HG03354 (cell line): ENCODE measurements at regions not wholly inside any gene's neighbourhood (a gene's known extent, or its start where the extent isn't known, plus 50 kb on each side); places are given as distances from the start of the nearest gene placed in this dataset.
A peak's percentile ranks its signal among the peaks of the same experiment; 100 is the strongest.

Experiments
- ATAC-seq: cut with Tn5 transposase; IDR thresholded peaks from one replicate; pipeline ENCODE4 v1.9.1; 2021; ENCODE audit warnings: mild to moderate bottlenecking; ENCODE audit not compliant: unreplicated experiment, poor library complexity, severe bottlenecking

GRCh38 chr12:14244876-14245669 is 120.4 kb upstream of the ATF7IP start:
- ATAC-seq, result no peak

DNA sequence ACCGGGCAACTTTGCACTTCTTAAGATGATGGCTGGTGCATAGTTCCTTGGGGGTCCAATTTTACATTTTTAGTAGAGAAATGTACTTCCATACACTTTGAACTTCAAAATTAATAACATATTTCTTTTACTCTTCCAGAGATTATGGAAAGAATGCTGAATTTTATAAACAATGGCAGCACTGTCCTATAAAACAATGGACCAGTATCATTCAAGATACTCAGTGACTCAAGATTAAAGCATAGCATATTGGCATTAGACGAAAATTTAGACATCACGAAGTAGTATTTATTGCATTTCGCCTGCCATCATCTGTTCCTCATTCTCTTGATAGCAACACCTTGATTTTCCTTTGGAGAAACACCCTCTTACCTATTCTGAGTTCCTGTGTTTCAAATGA is 118.3 kb upstream of the ATF7IP start:
- ATAC-seq, result no peak

DNA sequence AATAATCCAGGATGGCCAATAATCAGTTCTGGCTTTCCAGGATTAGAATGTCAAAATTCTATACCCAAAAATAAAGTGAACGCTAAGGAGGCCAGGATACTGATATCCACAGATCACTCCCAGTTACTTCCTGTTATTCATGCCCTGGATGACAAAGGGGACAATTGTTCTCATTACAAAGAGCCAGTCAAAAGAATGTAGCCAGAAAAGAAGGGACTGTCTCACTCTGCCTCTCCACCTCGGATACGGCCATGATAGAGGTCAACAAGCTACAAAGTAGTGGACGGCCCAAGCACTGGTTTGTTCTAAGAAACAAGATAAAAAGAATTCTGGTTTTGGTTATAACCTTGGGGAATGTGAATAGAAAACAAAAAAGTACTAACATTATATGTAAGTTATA is 116.1 kb upstream of the ATF7IP start:
- ATAC-seq, result no peak

DNA sequence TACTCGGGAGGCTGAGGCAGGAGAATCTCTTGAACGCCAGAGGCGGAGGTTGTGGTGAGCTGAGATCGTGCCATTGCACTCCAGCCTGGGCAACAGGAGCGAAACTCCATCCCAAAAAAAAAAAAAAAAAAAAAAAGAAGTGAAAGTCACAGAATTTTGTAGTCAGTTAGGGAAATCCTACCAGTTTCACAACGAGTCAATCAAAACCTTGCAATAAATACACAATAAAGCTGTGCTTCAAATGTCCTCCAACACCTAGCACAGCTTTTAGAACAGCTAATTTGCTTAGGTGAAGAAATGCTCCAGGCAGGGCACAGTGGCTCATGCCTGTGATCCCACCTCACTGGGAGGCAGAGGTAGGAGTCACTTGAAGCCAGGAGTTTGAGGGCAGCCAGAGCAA is 112.8 kb upstream of the ATF7IP start:
- ATAC-seq, result no peak

GRCh38 chr12:14253496-14253895 is 112.0 kb upstream of the ATF7IP start:
- ATAC-seq, result no peak

GRCh38 chr12:14254781-14255180 is 110.7 kb upstream of the ATF7IP start:
- no peak for ATAC-seq

- no peak for ATAC-seq
Observed at GRCh38 chr12:14256121-14256520, 109.4 kb upstream of the ATF7IP start.

GRCh38 chr12:14256555-14257169 is 108.8 kb upstream of the ATF7IP start:
- ATAC-seq, result peak; percentile 65

DNA sequence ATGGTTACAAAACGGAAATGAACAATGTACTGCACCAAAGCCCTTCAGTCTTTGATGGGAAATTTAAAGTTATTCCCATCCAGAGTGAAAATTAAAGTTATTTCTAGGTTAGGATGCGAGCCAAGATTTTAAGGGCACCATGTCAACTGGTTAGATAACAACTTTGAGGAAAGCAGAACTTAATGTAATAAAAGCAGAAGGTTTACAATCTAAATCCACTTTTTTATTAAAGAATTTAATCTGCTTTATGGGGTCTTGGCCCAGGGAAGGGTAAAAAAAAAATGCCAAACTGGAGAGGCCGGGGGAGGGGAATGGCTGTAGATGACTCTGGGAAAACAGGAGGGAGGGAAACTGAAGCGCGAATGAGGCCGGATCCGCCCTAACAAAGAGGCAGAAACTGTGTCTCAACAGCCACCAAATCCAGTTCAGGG is 108.2 kb upstream of the ATF7IP start:
- ATAC-seq, result no peak

- ATAC-seq, result peak; percentile 65
Observed at GRCh38 chr12:14257734-14258574, 107.5 kb upstream of the ATF7IP start.

DNA sequence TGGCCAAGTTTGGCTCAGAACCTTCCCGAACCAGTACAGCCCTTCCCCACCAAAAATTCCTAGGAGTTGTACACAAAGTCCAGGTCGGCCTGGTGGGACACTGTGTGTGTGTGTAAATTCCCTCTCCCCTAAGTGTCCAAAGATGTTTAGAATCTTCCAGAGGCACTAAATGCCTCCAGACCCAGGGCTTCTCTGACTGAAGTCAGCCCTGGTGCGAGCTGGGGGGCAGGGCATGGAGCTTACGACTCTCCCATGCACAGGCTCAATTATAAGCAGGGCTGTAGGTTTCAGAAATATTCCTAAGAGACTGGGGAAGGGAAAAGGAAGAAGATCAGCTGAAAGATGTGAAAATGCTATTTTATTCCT is 106.9 kb upstream of the ATF7IP start:
- no peak for ATAC-seq

DNA sequence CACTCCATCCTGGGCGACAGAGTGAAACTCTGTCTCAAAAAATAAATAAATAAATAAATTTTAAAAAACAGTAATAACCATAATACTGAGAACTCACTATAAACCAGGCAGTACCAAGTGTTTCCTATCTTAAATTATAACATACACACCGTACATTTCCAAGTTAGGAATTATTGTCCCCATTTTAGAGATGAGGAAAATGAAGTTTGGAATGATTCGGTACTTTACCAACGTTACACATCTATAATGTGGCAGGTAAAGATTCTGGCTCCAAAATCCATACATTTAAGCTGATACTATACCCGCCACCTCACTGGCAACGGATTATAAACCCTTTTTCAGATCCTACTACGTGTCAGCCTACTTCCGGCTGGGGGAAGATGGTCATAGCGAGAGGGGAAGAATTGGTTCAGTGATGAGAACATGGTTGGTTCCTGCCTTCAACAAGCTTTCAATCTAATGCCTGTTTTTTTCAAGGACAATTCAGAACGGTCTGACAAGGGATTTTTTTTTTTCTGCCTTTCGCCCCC is 105.9 kb upstream of the ATF7IP start:
- ATAC-seq, result no peak

DNA sequence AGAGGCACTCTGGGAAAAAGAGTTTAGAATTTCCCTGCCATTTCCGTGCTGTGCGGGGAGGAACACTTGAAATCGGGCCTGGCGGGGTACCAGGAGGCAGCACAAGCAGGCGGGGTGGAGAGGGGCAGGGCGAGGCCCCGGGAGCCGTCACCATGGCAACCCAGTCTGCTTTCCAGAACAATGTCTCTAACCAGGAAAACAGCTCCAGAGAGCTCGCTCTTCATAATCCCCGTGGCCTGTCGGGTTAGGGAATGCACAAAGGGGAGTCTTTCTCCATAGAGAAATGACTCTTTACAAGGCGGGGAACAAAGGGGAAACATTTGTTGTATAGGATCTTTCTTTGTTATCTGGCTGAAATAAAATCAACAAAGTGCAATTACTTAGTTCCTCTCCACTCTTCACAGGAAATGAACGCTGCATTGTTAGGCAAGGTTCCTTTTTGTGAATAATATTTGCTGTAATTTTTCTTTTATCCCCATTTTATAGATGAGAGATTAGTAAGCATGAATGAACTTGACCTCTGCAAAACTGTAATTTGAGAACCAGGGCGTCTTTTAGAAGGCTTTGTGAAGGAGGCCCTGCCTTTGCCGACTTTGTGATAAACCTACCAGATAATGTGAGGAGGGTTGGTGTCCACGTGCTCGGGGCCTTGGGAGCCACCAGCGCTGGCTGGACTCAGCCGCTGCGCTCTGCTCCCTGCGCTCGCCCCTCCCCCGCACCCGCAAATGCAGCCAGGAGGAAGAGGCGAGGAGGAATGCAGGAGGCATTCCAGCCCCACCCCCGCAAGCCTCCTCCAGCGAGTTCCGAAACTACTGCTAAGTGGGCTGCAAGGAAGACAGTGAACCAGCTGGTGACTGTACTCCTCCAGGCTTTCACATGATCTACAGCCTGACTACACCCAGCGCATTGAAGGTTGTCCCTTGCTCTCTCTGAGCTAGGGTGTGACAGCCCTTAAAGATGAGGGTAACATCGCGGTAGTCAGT is 105.2 kb upstream of the ATF7IP start:
- ATAC-seq, result no peak

- ATAC-seq, result no peak
Observed at GRCh38 chr12:14261096-14261495, 104.4 kb upstream of the ATF7IP start.

DNA sequence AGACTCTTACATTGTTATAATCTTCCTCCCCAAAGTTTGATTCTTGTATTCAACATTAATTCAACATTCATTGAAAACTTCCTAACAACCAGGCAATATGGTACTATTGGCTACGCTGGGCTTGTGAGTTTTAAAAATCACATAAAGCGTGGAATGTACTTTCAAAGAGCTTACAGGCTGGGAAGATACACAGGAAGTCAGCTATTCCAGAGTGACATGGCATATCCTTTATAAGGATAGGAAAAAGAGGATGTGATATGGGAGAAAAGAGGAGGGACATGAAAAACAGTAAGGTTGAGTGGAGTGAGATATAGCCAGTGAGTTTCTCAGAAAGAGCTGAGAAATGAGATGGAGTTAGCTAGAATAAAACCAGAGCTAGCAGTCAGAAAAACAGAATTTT is 103.6 kb upstream of the ATF7IP start:
- no peak for ATAC-seq

- ATAC-seq, result no peak
Observed at GRCh38 chr12:14262771-14263511, 102.5 kb upstream of the ATF7IP start.

DNA sequence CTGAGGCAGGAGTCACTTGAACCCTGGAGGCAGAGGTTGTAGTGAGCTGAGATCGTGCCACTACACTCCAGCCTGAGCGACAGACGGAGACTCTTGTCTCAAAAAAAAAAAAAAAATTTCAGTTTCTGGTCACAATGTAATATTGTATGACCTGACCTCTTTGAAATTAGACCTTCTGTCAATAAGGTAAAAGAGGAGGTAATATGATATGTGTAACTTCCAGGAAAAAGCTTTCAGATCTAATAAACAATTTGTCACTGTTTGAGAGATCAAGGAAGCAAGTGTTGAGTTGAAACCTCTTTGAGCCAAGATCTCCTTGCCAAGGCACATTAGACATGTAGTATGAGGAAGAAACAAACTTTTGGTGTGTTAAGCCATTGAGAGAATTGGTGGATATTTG is 101.7 kb upstream of the ATF7IP start:
- no peak for ATAC-seq

- ATAC-seq, result no peak
Observed at GRCh38 chr12:14264316-14264715, 101.2 kb upstream of the ATF7IP start.

DNA sequence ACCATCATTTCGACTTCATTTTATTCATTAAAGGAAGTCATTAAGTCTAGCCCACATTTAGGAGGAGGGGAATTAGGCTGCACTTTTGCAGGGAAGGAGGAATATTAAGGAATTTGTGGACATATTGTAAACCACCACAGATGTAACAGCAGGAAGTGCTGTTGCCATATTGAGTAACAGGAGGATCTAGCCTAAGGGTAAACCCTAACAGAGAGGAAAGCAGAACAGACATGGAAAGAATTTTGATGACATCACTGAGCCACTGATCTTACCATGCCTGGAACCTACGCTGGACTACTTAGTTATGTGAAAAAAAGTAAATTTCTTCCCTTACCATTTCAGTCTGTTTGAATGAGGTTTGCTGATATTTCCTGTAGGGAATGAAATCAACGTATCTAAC is 100.7 kb upstream of the ATF7IP start:
- ATAC-seq, result no peak
